C4-2B (cell line): ENCODE measurements at regions not wholly inside any gene's neighbourhood (a gene's known extent, or its start where the extent isn't known, plus 50 kb on each side); places are given as distances from the start of the nearest gene placed in this dataset.
"Not testable (repeated sequence)": the region's sequence is repeated elsewhere in the genome, so short reads cannot be mapped to it uniquely, and the experiment has no call there.

ENCODE experiments used
- H3K27ac ChIP-seq: fragments of 450-650 bp; 2 replicates; pipeline ENCODE4 v1.5.1; 2017
- ZFX ChIP-seq: fragments of 450-650 bp; IDR thresholded peaks from 2 replicates; pipeline ENCODE4 v1.6.1; 2017
- TF ChIP-seq, protein P1 (sequence below): fragments of 450-650 bp; conservative IDR thresholded peaks from 2 replicates; pipeline ENCODE4 v1.5.1; 2017; ENCODE audit warnings: mild to moderate bottlenecking

- no peak overlapping the region for H3K27ac ChIP-seq
- TF ChIP-seq, protein P1, sequence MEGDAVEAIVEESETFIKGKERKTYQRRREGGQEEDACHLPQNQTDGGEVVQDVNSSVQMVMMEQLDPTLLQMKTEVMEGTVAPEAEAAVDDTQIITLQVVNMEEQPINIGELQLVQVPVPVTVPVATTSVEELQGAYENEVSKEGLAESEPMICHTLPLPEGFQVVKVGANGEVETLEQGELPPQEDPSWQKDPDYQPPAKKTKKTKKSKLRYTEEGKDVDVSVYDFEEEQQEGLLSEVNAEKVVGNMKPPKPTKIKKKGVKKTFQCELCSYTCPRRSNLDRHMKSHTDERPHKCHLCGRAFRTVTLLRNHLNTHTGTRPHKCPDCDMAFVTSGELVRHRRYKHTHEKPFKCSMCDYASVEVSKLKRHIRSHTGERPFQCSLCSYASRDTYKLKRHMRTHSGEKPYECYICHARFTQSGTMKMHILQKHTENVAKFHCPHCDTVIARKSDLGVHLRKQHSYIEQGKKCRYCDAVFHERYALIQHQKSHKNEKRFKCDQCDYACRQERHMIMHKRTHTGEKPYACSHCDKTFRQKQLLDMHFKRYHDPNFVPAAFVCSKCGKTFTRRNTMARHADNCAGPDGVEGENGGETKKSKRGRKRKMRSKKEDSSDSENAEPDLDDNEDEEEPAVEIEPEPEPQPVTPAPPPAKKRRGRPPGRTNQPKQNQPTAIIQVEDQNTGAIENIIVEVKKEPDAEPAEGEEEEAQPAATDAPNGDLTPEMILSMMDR, result no peak
- no peak for TF ChIP-seq ZFX
Measured at GRCh38 chr6:67882436-67883311, 752.4 kb upstream of the ADGRB3 start.

GRCh38 chr6:67881706-67882065 is 753.4 kb upstream of the ADGRB3 start:
- no peak for TF ChIP-seq ZFX
- H3K27ac ChIP-seq, result no peak overlapping the region

GRCh38 chr6:67880939-67881705 is 754.0 kb upstream of the ADGRB3 start:
- no peak for TF ChIP-seq ZFX
- H3K27ac ChIP-seq, result no peak overlapping the region

- H3K27ac ChIP-seq, result not testable (repeated sequence)
Measured at GRCh38 chr6:67880343-67880742, 754.7 kb upstream of the ADGRB3 start.

- H3K27ac ChIP-seq, result not testable (repeated sequence)
Measured at GRCh38 chr6:67879928-67880327, 755.2 kb upstream of the ADGRB3 start.

GRCh38 chr6:67879105-67879904 is 755.8 kb upstream of the ADGRB3 start:
- not testable (repeated sequence) for H3K27ac ChIP-seq

DNA sequence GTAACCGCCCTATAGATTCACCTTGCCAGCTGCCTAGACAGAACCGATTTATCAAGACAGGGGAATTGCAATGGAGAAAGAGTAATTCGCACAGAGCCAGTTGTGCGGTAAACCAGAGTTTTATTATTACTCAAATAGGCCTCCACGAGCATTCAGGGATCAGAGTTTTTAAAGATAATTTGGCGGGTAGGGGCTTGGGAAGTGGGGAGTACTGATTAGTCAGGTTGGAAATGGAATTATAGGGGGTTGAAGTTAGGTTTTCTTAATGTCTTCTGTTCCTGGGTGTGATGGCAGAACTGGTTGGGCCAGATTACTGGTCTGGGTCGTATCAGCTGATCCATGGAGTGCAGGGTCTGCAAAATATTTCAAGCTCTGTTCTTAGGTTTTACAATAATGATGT is 756.9 kb upstream of the ADGRB3 start:
- not testable (repeated sequence) for H3K27ac ChIP-seq

DNA sequence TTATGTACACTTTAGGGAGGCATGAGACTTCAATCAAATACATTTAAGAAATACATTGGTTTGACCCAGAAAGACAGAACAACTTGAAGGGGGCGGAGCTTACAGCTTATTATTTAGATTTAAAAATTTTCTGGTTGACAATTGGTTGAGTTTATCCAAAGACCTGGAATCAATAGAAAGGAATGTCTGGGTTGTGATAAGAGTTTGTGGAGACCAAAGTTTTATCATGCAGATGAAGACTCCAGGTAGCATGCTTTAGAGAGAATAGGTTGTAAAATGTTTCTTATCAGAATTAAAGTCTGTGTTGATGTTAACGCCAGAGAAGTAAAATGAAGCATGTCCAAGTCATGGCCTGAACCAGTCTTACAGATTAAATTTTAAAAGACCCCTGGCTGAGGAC is 757.8 kb upstream of the ADGRB3 start:
- TF ChIP-seq, protein P1, result no peak
- no peak for TF ChIP-seq ZFX
- H3K27ac ChIP-seq, result no peak overlapping the region

DNA sequence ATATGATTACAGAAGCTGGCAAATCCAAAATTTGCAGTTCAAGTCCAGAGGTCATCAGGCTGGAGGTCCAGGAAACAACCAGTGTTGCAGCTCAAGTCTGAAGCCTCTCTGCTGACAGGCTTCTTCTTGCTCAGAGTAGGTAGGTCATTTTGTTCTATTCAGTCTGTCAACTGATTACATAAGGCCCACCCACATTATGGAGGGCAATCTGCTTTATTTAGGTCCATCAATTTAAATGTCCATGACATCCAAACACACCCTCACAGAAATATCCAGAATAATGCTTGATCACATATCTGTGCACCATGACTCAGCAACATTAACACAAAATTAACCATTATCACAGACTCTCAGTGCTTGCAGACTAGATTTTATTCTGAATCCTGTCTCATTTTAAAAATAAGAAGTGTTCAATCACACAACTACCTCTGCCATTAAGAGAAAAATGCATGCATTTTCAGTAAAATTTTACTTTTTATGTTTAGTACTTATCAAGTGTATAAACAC is 759.2 kb upstream of the ADGRB3 start:
- no peak overlapping the region for H3K27ac ChIP-seq
- TF ChIP-seq ZFX, result no peak
- TF ChIP-seq, protein P1, result no peak

GRCh38 chr6:67870321-67870720 is 764.8 kb upstream of the ADGRB3 start:
- TF ChIP-seq, protein P1, result no peak
- no peak for TF ChIP-seq ZFX
- H3K27ac ChIP-seq, result no peak overlapping the region
